Kidney (tissue), 13 donors: ENCODE measurements at regions not wholly inside any gene's neighbourhood (a gene's known extent, or its start where the extent isn't known, plus 50 kb on each side); places are given as distances from the start of the nearest gene placed in this dataset.
A peak's percentile ranks its signal among the peaks of the same experiment; 100 is the strongest.

Experiments
- DNase-seq, 5 donors: peaks; one replicate each; pipeline ENCODE4 v3.0.0-alpha.2; 2013 to 2020
- FAIRE-seq: peaks from 2 replicates; lab custom pipeline; 2012; peaks lifted over from hg19 to GRCh38; lab: Jason Lieb, UNC
- H3K27ac ChIP-seq, 2 donors: one replicate each; pipeline ENCODE4 v1.7.0; 2013; ENCODE audit warnings: low read depth in 2 of 2, low read length in 2 of 2, inconsistent platforms in 1 of 2
- H3K27me3 ChIP-seq: one replicate; pipeline ENCODE4 v1.7.1; 2013; ENCODE audit warnings: low read length, inconsistent platforms; ENCODE audit not compliant: control insufficient read depth, insufficient read depth
- H3K36me3 ChIP-seq, 3 donors: one replicate each; pipeline versions ENCODE4 v1.7.0 to v1.7.1; 2013; ENCODE audit warnings: low read length in 3 of 3, control low read depth in 1 of 3, inconsistent platforms in 1 of 3; ENCODE audit not compliant: insufficient read depth in 3 of 3, control insufficient read depth in 2 of 3
- H3K4me1 ChIP-seq, 3 donors: one replicate each; pipeline versions ENCODE4 v1.7.0 to v1.7.1; 2013; ENCODE audit warnings: low read length in 3 of 3, inconsistent platforms in 1 of 3, low read depth in 1 of 3; ENCODE audit not compliant: control insufficient read depth in 2 of 3, insufficient read depth in 2 of 3
- H3K4me3 ChIP-seq, 3 donors: one replicate each; pipeline versions ENCODE4 v1.7.0 to v1.8.1; 2013; ENCODE audit warnings: low read length in 3 of 3, control low read depth in 1 of 3, inconsistent platforms in 1 of 3
- H3K9ac ChIP-seq, 3 donors: one replicate each; pipeline versions ENCODE4 v1.7.0 to v1.7.1; 2013; ENCODE audit warnings: low read length in 3 of 3, control low read depth in 1 of 3, inconsistent platforms in 1 of 3
- H3K9me3 ChIP-seq, 3 donors: one replicate each; pipeline versions ENCODE4 v1.7.0 to v1.7.1; 2013; ENCODE audit warnings: low read length in 3 of 3, control low read depth in 1 of 3, inconsistent platforms in 1 of 3; ENCODE audit not compliant: control insufficient read depth in 2 of 3, insufficient read depth in 1 of 3
- intact Hi-C: fragments of 100-400 bp; cut with DNase I; formaldehyde crosslinking; loops from one replicate; pipeline ENCODE4 v1.11.1; 2022
- TF ChIP-seq, protein P1 (sequence below): IDR thresholded peaks from 3 replicates; pipeline ENCODE4 v1.5.1; 2012; ENCODE audit warnings: mild to moderate bottlenecking, moderate library complexity, borderline replicate concordance; ENCODE audit not compliant: insufficient read depth; ENCODE audit errors: extremely low read depth
- donor health status: control.
- donor health status: control.
- donor health status: control.
- donor health status: control.
- donor health status: control.
- donor health status: DM: yes; HTN: yes; CAD: no.
- donor health status: Normal renal cell carcinoma (clear cell type).

DNA sequence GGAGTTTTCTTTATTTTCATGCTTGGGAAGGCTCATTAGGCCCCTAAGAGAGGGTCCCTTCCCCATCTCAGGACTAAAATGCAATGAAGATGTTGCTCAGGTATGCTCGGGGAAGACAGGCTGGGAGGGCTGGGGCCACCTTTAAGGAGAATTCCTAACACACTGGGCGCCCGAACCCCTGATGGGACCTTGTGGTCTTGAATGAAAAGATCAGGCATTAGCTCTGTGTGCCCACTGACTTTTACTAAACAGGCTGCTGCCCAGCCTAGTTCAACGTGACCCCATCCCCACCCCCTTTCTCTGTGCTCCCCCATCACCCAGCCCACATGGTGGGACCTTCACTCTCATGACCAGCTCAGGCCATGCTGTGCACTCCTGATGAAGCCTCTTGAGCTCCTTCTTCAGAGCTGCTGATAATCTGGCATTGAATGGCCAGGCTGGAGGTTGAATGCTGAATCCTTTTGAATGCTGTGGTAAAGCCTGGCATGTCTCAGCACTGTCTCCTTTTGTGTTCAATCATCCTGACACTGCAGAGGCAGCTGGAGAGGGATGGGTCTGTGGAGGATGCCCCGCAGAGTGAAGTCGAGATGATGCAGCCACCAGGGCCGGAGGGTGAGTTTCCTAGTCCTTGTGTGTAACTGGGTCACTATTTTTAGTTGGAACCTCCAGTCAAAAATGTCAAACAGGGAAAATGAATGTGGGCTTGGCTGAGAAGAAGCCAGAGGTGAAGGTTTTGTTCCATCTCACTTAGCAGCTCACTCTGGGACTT lies 209.1 kb downstream of the UQCRFS1 start:
- FAIRE-seq (no peak), DNase-seq (peak in 1 of 5 donors; percentile 26)
- no peaks in the 10 kb centered on the region for H3K27me3 ChIP-seq
- no peak overlapping the region for H3K9ac ChIP-seq
- intact Hi-C loops, result no loop called here
- peaks cover 3 to 23% (median 5%) of the 10 kb centered on the region in 3 donors for H3K4me1 ChIP-seq
- no peak overlapping the region for H3K27ac ChIP-seq
- H3K4me3 ChIP-seq, result no peak overlapping the region
- no peaks in the 10 kb centered on the region for H3K36me3 ChIP-seq
- TF ChIP-seq, protein P1, sequence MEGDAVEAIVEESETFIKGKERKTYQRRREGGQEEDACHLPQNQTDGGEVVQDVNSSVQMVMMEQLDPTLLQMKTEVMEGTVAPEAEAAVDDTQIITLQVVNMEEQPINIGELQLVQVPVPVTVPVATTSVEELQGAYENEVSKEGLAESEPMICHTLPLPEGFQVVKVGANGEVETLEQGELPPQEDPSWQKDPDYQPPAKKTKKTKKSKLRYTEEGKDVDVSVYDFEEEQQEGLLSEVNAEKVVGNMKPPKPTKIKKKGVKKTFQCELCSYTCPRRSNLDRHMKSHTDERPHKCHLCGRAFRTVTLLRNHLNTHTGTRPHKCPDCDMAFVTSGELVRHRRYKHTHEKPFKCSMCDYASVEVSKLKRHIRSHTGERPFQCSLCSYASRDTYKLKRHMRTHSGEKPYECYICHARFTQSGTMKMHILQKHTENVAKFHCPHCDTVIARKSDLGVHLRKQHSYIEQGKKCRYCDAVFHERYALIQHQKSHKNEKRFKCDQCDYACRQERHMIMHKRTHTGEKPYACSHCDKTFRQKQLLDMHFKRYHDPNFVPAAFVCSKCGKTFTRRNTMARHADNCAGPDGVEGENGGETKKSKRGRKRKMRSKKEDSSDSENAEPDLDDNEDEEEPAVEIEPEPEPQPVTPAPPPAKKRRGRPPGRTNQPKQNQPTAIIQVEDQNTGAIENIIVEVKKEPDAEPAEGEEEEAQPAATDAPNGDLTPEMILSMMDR, result no peak
- H3K9me3 ChIP-seq, result no peaks in the 10 kb centered on the region

DNA sequence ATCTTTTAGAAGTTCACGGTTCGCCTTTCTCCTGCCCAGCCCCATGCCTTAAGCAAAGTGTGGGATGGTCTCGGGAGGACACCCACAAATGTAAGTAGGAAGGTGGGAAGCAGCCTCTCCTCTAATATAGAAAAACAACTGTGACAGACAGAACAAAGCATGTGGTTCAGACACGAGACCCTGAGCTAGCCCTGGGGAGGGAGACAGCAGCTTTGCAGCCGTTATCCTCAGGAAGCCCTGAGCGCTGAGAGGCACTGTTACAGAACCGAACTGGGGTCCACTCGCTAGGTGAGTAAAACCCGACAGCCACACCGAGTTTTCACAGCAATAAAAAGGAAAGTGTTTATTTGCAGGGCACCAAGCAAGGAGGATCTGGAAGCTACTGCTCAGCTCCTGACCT lies 210.6 kb downstream of the UQCRFS1 start:
- intact Hi-C loops, result no loop called here
- Histone ChIP-seq H3K4me1 (peaks cover 3 to 29% (median 5%) of the 10 kb centered on the region in 3 donors), H3K4me3 (peak overlapping the region in 2 of 3 donors; percentile 6 to 16), H3K27ac (peak overlapping the region; percentile 61 to 75), H3K27me3 (no peaks in the 10 kb centered on the region), H3K9me3 (no peaks in the 10 kb centered on the region), H3K9ac (peak overlapping the region in 1 of 3 donors; percentile 4), H3K36me3 (no peaks in the 10 kb centered on the region)
- DNase-seq (peak in 1 of 5 donors; percentile 43), FAIRE-seq (no peak)
- TF ChIP-seq, protein P1, result no peak

DNA sequence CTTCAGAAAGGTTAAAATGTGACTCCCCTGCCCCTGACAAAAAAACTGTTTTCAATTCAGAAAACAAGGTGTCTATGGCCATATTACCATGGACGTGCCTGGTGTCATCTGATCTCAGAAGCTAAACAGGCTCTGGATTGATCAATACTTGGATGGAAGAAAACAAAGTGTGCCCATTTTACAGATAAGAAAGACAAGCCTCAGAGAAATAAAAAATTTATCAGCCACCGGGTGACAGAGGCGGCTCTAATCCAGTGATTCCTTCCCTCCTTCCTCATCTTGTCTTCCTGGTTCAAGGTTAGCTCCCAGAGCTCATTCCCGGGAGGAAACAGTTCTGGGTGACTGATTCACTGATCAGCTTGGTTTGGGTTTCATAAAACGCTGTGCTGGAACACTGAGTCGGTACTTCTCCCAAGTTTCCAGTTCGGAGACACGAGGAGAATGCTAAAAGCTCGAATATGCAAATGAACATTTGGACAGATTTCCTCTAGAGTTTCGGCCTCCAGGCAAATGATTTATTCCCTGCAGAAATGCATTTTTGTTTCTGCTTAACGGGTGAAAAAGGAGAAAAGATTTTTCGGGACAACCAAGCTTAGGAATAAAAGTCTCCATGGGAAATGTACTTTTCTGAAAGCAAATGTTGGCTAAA lies 211.2 kb downstream of the UQCRFS1 start:
- H3K9me3 ChIP-seq, result no peaks in the 10 kb centered on the region
- H3K36me3 ChIP-seq, result no peaks in the 10 kb centered on the region
- peak overlapping the region in 1 of 3 donors; percentile 4 for H3K9ac ChIP-seq
- H3K4me3 ChIP-seq, result peak overlapping the region in 2 of 3 donors; percentile 16 to 47
- FAIRE-seq (no peak), DNase-seq (peak in 2 of 5 donors; percentile 44 to 67)
- H3K27ac ChIP-seq, result peak overlapping the region; percentile 61 to 75
- H3K4me1 ChIP-seq, result peaks cover 3 to 29% (median 5%) of the 10 kb centered on the region in 3 donors
- no peaks in the 10 kb centered on the region for H3K27me3 ChIP-seq
- intact Hi-C loops, result no loop called here
- TF ChIP-seq, protein P1, result no peak
